Islet of Langerhans (tissue), 1 donor: ENCODE measurements at regions not wholly inside any gene's neighbourhood (a gene's known extent, or its start where the extent isn't known, plus 50 kb on each side); places are given as distances from the start of the nearest gene placed in this dataset.

Experiments used
- FAIRE-seq: peaks from one replicate; lab custom pipeline; 2011; peaks lifted over from hg19 to GRCh38; lab: Jason Lieb, UNC

DNA sequence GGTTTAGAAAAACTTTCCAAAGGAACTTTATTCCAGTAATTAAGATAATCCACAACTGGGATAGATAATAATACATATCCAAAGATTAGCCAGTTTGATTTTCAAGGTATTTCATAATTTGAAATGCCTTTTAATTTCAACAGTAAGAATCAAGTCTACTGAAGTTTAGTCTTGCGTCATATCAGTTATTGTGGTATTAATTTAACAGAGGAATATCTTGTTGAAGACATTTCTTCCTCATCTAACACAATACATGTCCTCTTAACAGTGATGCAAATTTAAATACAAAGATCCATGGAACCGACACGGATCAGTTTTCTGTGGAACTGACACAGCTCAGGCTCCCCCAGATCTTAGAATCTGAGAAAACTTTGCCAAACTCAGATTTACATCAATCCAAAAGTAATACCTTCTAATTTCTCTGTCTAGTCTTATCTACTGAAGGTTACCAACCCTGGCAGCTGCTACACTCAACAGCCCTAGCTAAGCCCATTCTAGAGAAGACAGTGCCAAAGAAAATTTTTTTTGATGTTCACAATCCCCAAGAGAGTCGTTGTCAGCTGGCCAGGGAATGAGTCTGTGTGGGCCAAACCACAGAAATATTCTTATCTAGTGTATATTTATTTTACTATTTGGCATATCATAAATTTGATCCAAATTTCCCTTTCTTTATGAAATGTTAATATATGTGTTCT, 365.2 kb upstream of the MEOX2 start:
- no peak for FAIRE-seq

DNA sequence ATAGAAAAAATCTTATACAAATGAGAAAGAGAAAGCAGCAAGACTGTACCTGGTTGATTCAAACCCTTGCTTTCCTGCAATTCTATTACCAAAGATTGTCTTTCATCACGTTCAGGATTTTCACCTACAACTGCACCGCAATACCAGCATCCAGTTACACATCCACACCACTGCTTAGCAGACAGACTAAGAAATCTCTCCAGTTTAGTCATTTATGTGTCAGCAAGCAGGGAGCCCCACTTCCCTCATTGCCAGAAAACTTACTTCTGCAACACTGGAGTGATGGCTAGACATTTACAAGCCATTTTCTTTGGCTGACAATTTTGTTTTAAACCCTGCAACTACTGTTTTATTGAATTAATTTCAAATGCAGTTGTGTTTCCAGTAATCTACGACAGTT, 359.6 kb upstream of the MEOX2 start:
- FAIRE-seq = no peak

DNA sequence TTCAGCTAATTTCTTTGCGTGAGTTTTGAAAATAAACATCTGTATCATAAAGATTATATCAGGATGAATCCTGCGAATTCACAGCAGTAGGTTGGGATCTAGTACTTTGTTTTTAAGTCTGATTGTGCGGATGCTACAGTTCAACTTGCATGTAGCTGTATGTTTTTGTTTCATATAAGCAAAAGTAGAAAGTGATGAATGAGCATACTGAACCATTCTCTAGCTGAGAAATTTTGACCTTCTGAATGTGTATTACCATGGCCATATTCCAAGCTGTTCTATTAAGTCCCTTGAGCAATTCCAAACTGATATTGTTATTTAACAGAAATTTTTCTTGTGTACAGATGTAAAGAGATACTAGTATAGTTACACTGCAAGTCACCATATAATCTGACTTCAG, 358.8 kb upstream of the MEOX2 start:
- FAIRE-seq = no peak

DNA sequence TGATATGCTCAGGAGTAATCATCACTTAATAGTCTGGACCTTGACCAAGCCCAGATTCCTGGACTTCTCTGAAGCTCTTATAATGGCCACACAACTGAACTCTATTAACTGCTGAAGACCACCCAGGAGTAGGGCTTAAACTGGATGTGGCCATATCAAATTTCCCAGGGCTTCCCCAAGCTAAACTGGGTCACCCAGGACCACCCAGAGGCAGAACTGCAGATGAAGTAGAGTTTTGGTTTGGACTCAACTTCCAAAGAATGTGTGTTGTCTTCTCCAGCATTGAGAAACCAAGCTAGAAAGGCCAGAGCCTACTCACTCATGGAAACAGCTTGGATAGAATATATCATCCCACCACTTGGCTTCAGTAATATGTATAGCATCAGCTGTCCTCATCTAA, 358.2 kb upstream of the MEOX2 start:
- no peak for FAIRE-seq

DNA sequence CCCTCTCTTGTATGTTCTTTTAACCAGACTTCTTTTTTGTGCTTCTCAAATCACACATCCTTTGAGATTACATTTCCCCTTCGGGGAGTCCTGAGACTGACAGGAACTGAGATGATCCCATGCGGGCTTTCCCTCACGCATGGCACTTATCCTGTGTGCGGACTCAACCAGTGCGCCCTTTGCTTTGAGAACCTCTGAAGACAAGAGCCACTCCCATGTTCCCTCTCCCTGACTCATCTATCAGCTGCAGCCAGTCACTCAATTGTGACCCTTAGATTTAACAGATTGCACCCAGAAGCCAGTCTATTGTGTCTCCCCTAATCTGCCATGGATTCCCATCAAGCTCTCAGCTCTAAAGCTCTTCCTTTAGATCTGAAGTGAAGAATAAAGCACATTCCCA, 353.9 kb upstream of the MEOX2 start:
- FAIRE-seq = no peak

DNA sequence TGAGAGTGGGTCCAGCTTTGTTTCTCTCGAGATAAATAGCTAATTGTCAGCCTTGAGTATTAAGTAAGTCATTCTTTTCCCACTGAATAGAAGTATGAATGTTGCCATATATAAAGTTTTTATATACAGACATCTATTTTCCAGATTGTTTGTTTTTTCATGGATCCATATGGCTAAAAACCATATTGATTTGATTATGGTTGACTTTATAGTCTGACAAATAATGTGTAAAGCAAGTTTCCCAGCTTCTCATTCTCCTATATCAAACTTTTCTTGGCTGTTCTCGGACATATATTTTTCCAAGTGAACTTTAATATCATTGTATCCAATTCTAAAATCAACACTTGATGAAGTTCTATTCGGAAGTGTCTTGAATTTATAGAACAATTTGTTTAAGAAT, 352.4 kb upstream of the MEOX2 start:
- no peak for FAIRE-seq

DNA sequence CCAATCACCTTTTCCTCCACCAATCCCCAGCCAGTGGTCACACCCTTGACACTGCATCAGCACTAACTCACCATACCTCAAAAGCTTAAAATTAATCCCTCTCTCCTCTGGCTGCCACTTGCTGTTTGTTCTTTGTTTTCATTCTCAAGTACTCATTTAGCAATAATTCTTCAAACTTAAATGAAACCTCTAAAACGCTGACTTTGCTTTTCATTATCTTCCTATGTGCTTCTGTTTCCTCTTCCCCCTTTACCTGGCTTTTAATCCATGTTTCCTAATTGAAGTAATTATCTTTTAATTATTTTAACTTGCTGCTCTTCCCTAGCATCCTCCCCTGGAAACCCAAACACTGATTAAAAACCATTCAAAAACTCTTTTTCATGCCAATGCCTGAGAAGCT, 348.9 kb upstream of the MEOX2 start:
- no peak for FAIRE-seq

DNA sequence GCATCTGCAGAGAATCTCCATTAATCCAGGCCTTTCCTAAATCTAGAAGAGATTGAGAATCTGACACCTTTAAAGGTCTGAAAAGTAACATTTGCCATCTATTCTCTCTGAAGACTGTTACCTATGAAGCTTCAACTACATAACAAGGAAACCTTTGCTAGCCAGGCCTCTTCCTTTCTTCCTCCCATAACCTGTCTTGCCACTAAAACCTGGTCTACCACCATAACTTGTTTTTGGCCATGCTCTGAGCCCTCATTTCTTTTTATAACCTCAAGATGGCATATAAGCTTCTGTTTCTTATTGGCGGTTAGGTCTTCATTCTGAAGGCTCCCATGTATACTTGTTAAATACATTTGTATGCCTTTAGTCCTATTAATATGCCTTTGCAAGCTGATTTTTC, 348.4 kb upstream of the MEOX2 start:
- no peak for FAIRE-seq

DNA sequence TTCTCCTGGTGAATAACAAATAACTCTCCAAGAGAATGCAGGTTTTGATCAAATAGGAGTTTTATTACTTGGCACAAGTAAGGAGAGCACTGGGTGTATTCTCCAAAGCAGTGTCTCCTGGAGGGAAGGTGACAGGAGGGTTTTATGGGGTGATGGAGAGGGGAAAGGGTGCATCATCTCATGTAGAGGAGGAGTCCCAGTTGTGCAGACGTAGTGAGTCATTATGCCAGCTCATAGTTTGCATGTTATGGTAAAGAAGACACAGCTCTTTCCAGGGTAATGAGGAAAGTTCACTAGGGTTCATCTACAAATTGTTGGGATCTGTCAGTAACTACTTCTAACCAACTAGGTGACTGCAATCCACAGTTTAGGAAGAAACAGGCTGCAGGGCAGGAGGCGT, 347.9 kb upstream of the MEOX2 start:
- FAIRE-seq = no peak

DNA sequence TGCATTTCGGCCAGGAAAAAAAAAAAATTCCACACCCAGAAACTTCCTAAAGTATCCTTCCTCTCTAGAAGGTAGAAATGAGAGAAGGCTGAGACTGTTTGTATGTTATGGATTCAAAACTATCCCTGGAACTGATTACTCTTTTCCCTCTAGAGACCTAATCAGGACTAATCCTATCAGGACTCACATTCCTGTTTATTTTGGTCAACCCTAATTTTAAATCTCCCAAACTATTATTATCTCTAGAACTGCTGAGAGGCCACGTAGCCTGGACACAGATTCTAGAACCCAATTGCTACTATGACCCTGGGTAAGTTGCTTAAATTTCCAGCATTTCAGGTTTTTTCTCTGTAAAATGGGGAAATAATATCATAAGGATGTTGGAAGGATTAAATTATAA, 346.8 kb upstream of the MEOX2 start:
- no peak for FAIRE-seq

DNA sequence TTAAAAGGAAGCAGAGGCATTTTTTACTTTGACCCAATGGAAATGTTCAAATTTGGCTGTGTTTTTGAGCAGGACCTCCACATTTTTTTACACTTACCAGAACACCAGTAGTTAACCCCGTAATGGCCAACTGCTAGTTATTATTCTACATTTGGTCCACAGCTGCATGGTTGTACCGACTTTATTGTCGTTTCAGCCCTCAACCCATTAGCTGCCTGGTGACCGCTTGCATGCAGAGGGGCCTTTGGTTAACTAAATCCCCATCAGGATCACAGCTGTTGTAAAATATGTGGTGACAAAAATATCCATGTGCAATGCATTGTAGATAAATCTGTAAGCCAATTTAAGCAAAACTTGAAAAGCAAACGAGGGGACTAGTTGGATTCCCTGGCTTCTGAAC, 342.2 kb upstream of the MEOX2 start:
- no peak for FAIRE-seq

DNA sequence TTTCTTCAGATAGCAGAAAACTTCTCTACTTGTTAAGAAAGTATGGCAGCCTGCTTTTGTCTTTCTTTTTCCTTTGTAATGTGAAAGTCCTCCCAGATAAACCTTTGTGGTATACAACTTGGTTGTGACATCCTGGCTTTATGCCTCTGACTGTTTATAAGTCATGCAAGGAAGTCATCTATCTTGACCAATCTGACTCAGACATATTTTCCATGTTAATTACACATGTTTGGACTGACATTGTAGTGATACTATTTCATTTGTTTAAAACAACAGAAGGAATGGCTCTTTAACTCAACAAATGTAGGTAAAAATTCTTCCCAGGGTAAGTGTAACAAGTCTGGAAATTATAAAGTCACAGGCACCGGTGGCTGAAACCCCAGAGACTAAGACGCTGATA, 341.6 kb upstream of the MEOX2 start:
- FAIRE-seq = no peak

DNA sequence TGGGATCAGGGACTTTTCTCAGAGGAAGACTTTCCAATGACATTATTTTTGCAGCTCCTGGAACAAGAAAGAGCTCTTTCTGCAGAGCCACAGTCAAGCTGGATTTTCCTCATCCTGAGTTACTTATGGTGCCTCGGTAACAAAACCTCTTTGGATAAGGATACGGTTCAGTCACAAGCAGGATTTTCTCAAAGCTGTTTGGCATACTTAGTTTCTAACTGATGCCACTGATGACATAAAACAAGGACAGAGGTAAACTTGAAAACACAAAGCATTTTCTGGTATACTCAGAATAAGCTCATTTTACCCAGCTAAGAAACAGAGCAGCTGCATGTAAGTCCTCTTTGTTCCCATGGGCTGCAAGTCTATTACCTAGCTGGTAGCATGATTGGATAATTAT, 340.9 kb upstream of the MEOX2 start:
- no peak for FAIRE-seq

DNA sequence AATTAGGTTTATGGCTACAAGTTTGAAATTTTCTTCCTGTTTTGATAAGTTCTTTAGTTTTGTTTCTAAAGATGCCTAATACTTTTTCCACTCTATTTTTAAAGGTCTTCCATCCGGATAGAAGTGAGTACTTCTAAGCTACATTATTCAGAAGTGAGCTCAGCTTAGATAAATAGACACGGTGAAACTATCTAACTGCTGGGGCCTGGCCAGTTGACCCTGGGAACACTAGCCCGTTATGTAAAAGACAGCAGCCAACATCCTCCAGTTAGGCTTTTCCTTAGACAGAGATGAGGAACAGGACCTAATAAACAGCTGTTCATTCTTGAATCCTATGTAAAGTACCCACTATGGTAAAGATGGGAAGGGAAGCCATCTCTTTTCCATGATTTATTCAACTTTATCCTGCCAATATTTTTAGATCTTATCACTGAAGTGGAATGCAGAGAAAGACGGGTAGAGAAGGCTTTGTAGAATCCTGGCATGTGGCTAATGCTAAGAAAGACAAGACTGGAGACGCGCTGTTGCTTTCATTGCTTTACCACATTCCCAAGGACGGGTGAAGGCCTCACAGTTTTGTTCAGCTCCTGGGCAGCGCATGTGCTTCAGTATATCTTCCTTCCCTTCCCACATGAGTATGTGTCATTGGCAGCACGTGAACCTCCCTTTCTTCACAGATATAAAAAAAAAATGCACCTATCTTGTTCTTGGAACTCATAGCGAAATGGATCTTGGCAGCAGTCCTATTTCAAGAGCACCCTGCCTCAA, 340.0 kb upstream of the MEOX2 start:
- FAIRE-seq = no peak

DNA sequence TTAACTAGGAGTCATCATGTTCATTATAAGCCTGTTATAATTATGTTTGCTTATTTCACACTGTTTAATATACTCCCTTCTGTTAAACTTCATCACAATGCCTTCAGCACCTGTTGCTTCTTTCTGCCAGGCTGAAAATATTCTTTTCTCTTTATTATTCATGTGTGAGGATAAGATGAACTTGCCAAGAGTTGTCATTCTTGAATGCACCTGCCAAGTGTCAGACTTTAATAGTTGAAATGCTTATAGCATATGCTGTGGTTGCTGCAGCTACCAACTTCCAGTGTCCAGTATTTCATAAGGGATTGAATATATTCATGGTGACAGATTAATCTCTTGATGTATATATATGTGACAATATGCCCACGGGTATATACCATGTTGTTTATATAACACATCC, 339.2 kb upstream of the MEOX2 start:
- FAIRE-seq = no peak

DNA sequence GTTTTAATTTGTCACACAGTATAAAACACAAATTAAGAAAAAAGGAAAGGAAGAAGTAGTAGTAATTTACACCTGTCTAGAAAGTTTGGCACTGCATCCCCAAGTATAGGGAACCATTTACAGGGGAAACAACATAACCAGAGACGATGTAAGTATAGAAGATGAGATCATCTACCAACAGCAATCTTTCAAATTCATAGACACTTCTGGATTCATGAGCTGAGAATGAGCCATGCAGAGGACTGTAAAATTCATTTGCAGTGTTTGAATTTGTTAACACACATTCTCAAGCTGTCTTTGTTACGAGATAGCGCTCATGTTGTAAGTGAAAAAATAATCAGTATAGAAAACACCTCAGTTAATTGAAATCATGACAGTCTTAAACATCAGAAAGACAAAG, 337.0 kb upstream of the MEOX2 start:
- FAIRE-seq = no peak

DNA sequence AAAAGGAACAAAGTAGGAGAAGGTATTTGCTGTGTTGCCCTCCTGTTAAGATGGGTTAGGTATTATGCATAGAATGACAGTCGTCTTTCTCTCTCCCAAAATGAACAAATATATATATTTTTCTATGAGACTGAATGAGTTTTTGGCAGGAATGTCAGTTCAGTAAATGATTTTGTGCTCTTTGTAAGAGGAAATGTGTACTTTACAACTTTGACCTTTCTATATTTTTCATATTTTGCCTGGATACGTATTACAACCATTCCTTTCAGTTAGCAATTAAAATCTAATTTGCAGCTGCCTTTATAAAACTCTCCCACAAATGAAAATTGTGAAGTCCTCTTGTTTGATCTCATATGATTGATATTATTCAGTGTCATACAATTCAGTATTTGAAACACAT, 336.6 kb upstream of the MEOX2 start:
- FAIRE-seq = no peak

DNA sequence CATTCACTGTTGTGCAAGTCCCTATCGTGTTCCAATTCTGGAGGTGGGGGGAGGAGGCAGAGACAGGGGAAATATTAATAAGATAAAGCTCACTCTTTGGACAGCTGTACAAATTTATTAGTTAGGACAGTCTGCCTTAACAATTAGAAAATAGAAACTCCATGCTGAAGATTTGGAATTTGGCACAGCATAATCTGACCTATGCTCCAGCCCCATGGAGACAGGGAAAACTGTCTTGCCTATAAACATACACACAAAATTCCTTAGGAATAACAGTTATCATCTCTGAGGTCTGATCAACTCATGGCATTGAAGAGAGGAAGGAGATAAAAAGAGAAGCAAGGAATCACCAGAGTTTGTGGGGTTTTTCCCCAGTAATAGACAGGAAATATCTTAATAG, 335.4 kb upstream of the MEOX2 start:
- FAIRE-seq = no peak

DNA sequence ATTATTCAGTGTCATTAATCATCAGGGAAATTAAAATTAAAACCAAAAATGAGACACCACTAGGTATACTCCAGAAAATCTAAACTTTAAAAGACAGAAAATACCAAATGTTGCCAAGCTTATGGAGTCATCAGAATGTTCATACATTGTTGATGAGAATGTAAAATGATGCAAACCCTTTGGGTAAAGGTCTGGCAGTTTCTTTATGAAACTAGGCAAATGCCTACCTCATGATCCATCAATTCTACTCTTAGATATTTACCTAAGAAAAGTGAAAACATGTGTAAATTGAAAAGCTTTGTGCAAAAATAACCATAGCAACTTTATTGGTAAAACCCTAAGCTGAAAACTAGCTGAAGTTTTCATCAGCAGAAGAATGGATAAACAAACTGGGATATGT, 329.5 kb upstream of the MEOX2 start:
- no peak for FAIRE-seq

DNA sequence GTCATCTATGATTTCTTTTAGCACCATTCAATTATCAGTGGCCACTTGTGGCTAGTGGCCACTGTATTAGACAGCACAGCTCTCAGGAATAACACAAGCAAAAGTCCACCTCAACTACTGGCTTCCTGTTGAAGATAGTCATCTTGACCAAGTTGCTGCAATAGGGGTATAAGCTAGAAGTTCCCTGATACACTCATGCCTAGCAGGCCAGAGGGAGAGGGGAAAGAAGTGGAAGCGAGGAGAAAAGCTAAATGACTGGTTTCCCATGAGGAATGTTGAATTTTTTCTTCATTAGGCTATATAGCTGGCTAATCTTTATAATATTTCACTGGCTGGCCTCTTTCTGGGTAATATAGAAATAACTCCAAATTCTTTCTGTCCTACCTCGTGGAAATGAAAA, 327.5 kb upstream of the MEOX2 start:
- FAIRE-seq = no peak

DNA sequence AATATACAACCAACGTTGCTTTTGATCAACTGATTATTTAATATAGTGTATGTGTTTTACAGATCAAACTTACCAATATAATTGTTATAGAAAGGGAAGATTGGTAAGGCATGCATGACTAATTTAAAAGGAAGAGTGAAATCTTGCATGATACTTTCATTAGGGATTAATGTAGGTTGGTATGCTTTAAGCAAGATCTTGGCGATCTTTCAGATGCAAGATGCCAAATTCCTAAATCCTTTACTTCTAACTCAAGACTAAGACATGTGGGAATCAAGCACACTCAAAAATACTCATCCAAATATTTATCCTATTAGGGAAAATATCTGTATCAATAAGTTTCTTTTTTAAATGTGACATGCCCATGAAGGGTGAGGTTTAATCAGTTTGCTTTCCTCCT, 321.4 kb upstream of the MEOX2 start:
- FAIRE-seq = no peak

DNA sequence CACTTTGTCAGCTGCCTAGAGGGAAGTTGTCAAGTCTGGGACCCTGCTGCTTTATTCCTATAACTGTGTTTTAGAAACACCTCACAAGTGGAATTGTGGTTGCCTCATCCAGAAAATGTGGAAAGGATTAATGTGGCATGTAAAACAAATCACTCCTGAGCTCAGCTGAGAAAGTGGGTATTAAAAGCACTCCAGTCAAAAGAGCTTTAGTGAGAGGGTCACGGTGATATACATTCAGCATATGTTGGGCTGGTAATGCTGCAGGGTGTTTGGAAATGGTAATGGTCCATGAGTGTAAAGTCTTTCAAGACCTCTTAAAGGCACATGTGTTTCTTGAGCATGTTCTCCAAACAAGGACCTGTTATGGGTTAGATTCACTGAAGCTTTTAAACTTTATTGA, 318.2 kb upstream of the MEOX2 start:
- no peak for FAIRE-seq

DNA sequence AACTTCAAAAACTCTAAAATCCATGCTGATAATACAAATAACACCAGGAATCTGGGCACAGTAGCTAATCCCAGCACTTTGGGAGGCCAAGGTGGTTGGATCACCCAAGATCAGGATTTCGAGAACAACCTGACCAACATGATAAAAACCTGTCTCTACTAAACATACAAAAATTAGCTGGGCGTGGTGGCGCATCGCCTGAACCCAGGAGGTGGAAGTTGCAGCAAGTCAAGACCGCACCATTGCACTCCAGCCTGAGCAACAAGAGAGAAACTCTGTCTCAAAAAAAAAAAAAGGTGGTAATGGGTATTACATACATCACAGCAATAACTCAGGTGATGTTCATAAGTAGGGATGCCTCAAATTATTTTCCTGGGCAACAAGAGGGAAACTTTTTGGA, 315.0 kb upstream of the MEOX2 start:
- no peak for FAIRE-seq

DNA sequence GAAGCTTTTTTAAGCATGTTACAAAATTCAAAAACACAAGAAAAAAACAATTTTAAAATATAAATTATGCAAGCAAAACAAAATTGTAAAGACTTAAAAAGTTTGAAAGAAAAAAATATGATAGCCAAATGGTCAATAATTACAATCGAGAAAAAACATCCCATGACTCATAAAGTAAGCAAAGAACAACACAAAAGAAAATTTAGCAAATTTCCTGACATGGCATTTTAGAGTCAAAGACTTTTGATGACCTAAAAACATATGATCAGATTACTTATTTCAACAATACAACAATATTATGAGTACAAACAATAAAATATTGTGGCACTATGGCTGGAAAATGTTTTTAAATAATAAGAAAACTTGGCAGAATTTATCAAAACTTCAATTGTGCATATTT, 312.1 kb upstream of the MEOX2 start:
- FAIRE-seq = no peak
